Stimulated activated effector memory CD8-positive, alpha-beta T cell treated with anti-CD3 and anti-CD28 coated beads, Interleukin-12 subunit alpha, Interleukin-12 subunit beta, amount 100 ng/mL, for 72 hours (primary cell): ENCODE measurements at regions not wholly inside any gene's neighbourhood (a gene's known extent, or its start where the extent isn't known, plus 50 kb on each side); places are given as distances from the start of the nearest gene placed in this dataset.

ENCODE experiments used
- ATAC-seq: fragments of 150-1000 bp; cut with Tn5 transposase; 2 replicates; pipeline ENCODE4 v1.10.0; 2021
- DNase-seq, 2 donors: peaks; one replicate each; pipeline ENCODE4 v3.0.0; 2021 to 2022; ENCODE audit warnings: low spot score in 2 of 2
- H3K27ac Mint-ChIP-seq: one replicate; pipeline ENCODE4 v1.8.0; 2022; ENCODE audit warnings: mild to moderate bottlenecking, mixed read lengths
- H3K36me3 Mint-ChIP-seq: one replicate; pipeline ENCODE4 v1.8.0; 2022; ENCODE audit warnings: mild to moderate bottlenecking, mixed read lengths
- H3K4me1 Mint-ChIP-seq: one replicate; pipeline ENCODE4 v1.8.0; 2022; ENCODE audit warnings: mixed read lengths
- H3K4me3 Mint-ChIP-seq: one replicate; pipeline ENCODE4 v1.8.0; 2022; ENCODE audit warnings: mild to moderate bottlenecking, mixed read lengths
- H3K9me3 Mint-ChIP-seq: one replicate; pipeline ENCODE4 v1.8.0; 2022; ENCODE audit warnings: mixed read lengths

- ATAC-seq, result no peak
- Mint-ChIP-seq H3K4me1 (no peaks in the 10 kb centered on the region), H3K4me3 (no peak overlapping the region), H3K27ac (no peak overlapping the region), H3K9me3 (peaks cover 8% of the 10 kb centered on the region), H3K36me3 (no peaks in the 10 kb centered on the region)
- no peak for DNase-seq
Observed at GRCh38 chr17:52517176-52517575, 358.7 kb upstream of the CA10 start.

GRCh38 chr17:52515927-52516326, 357.4 kb upstream of the CA10 start:
- no peak overlapping the region for H3K4me3 Mint-ChIP-seq
- DNase-seq (no peak), ATAC-seq (no peak)
- H3K36me3 Mint-ChIP-seq, result no peaks in the 10 kb centered on the region
- no peak overlapping the region for H3K27ac Mint-ChIP-seq
- H3K4me1 Mint-ChIP-seq, result no peaks in the 10 kb centered on the region
- H3K9me3 Mint-ChIP-seq, result peaks cover 8% of the 10 kb centered on the region

GRCh38 chr17:52505601-52506000, 347.1 kb upstream of the CA10 start:
- DNase-seq (no peak), ATAC-seq (no peak)
- no peaks in the 10 kb centered on the region for H3K36me3 Mint-ChIP-seq
- H3K9me3 Mint-ChIP-seq, result peaks cover 23% of the 10 kb centered on the region
- no peaks in the 10 kb centered on the region for H3K4me1 Mint-ChIP-seq
- H3K27ac Mint-ChIP-seq, result no peak overlapping the region
- H3K4me3 Mint-ChIP-seq, result no peak overlapping the region

- no peak for DNase-seq
- Mint-ChIP-seq H3K9me3 (peaks cover 23% of the 10 kb centered on the region), H3K36me3 (no peaks in the 10 kb centered on the region), H3K4me1 (no peaks in the 10 kb centered on the region), H3K27ac (no peak overlapping the region), H3K4me3 (no peak overlapping the region)
- ATAC-seq, result no peak
Observed at GRCh38 chr17:52504081-52504480, 345.6 kb upstream of the CA10 start.

GRCh38 chr17:52495646-52496045, 337.1 kb upstream of the CA10 start:
- ATAC-seq (no peak), DNase-seq (no peak)
- Mint-ChIP-seq H3K4me3 (no peak overlapping the region), H3K27ac (no peak overlapping the region), H3K4me1 (no peaks in the 10 kb centered on the region), H3K36me3 (no peaks in the 10 kb centered on the region), H3K9me3 (peaks cover 10% of the 10 kb centered on the region)

- no peak overlapping the region for H3K27ac Mint-ChIP-seq
- no peaks in the 10 kb centered on the region for H3K36me3 Mint-ChIP-seq
- peaks cover 13% of the 10 kb centered on the region for H3K9me3 Mint-ChIP-seq
- H3K4me1 Mint-ChIP-seq, result no peaks in the 10 kb centered on the region
- ATAC-seq (no peak), DNase-seq (no peak)
- no peak overlapping the region for H3K4me3 Mint-ChIP-seq
Observed at GRCh38 chr17:52482271-52482670, 323.8 kb upstream of the CA10 start.

- H3K4me1 Mint-ChIP-seq, result no peaks in the 10 kb centered on the region
- ATAC-seq, result no peak
- H3K4me3 Mint-ChIP-seq, result no peak overlapping the region
Observed at GRCh38 chr17:52477824-52478699, 319.5 kb upstream of the CA10 start.

GRCh38 chr17:52476638-52477313, 318.3 kb upstream of the CA10 start:
- no peak for ATAC-seq
- H3K27ac Mint-ChIP-seq, result no peak overlapping the region

More at GRCh38 chr17:52477824-52478699, 319.5 kb upstream of the CA10 start:
- DNase-seq, result no peak
- no peak overlapping the region for H3K27ac Mint-ChIP-seq
- H3K9me3 Mint-ChIP-seq, result peaks cover 9% of the 10 kb centered on the region
- no peaks in the 10 kb centered on the region for H3K36me3 Mint-ChIP-seq

GRCh38 chr17:52470553-52470952, 312.0 kb upstream of the CA10 start:
- Mint-ChIP-seq H3K9me3 (no peaks in the 10 kb centered on the region), H3K36me3 (no peaks in the 10 kb centered on the region), H3K4me3 (no peak overlapping the region), H3K27ac (no peak overlapping the region), H3K4me1 (no peaks in the 10 kb centered on the region)
- no peak for ATAC-seq
- no peak for DNase-seq

More at GRCh38 chr17:52476638-52477313, 318.3 kb upstream of the CA10 start:
- Mint-ChIP-seq H3K36me3 (no peaks in the 10 kb centered on the region), H3K4me3 (no peak overlapping the region), H3K4me1 (no peaks in the 10 kb centered on the region), H3K9me3 (peaks cover 9% of the 10 kb centered on the region)
- DNase-seq, result no peak

GRCh38 chr17:52465407-52465806, 306.9 kb upstream of the CA10 start:
- ATAC-seq (no peak), DNase-seq (no peak)
- Mint-ChIP-seq H3K4me3 (no peak overlapping the region), H3K9me3 (peaks cover 7% of the 10 kb centered on the region), H3K27ac (no peak overlapping the region), H3K36me3 (no peaks in the 10 kb centered on the region), H3K4me1 (no peaks in the 10 kb centered on the region)

- ATAC-seq, result no peak
- Mint-ChIP-seq H3K27ac (no peak overlapping the region), H3K4me1 (no peaks in the 10 kb centered on the region), H3K4me3 (no peak overlapping the region), H3K36me3 (no peaks in the 10 kb centered on the region), H3K9me3 (peaks cover 2% of the 10 kb centered on the region)
- no peak for DNase-seq
Observed at GRCh38 chr17:52451294-52451861, 292.9 kb upstream of the CA10 start.

GRCh38 chr17:52442350-52442749, 283.8 kb upstream of the CA10 start:
- Mint-ChIP-seq H3K36me3 (no peaks in the 10 kb centered on the region), H3K9me3 (peaks cover 24% of the 10 kb centered on the region), H3K27ac (no peak overlapping the region)

GRCh38 chr17:52420555-52421078, 262.1 kb upstream of the CA10 start:
- Mint-ChIP-seq H3K4me3 (no peak overlapping the region), H3K27ac (no peak overlapping the region), H3K9me3 (peaks cover 8% of the 10 kb centered on the region), H3K4me1 (no peaks in the 10 kb centered on the region), H3K36me3 (no peaks in the 10 kb centered on the region)
- DNase-seq (no peak), ATAC-seq (no peak)

More at GRCh38 chr17:52442350-52442749, 283.8 kb upstream of the CA10 start:
- ATAC-seq (no peak), DNase-seq (no peak)
- Mint-ChIP-seq H3K4me1 (no peaks in the 10 kb centered on the region), H3K4me3 (no peak overlapping the region)

- H3K9me3 Mint-ChIP-seq, result peaks cover 8% of the 10 kb centered on the region
- no peaks in the 10 kb centered on the region for H3K4me1 Mint-ChIP-seq
- no peak for DNase-seq
- no peak overlapping the region for H3K27ac Mint-ChIP-seq
- no peaks in the 10 kb centered on the region for H3K36me3 Mint-ChIP-seq
- no peak overlapping the region for H3K4me3 Mint-ChIP-seq
- no peak for ATAC-seq
Observed at GRCh38 chr17:52419229-52419641, 260.7 kb upstream of the CA10 start.

- Mint-ChIP-seq H3K27ac (no peak overlapping the region), H3K9me3 (peaks cover 8% of the 10 kb centered on the region), H3K4me3 (no peak overlapping the region), H3K36me3 (no peaks in the 10 kb centered on the region), H3K4me1 (no peaks in the 10 kb centered on the region)
- ATAC-seq (no peak), DNase-seq (no peak)
Observed at GRCh38 chr17:52410781-52411180, 252.3 kb upstream of the CA10 start.
